IMR-90 (cell line): ENCODE measurements at regions not wholly inside any gene's neighbourhood (a gene's known extent, or its start where the extent isn't known, plus 50 kb on each side); places are given as distances from the start of the nearest gene placed in this dataset.
A peak's percentile ranks its signal among the peaks of the same experiment; 100 is the strongest.

Experiments
- ATAC-seq: fragments of 200-7000 bp; cut with Tn5 transposase; 2 replicates; pipeline ENCODE4 v1.9.1; 2020; ENCODE audit warnings: low read depth, mild to moderate bottlenecking, moderate library complexity
- BruUV-seq: library from RNA; stranded (reverse); fragments of 400-500 nt; replicated peaks from 2 replicates; lab custom pipeline; 2021; lab: Mats Ljungman, UMichigan
- CTCF ChIA-PET: fragments of 300-600 bp; formaldehyde crosslinking; extraction: SDS; loops from one replicate; lab custom pipeline; 2021; ENCODE audit warnings: antibody characterized with exemption; lab: Yijun Ruan, JAX
- POLR2A ChIA-PET: fragments of 300-600 bp; sonication (Branson Sonifier 250); formaldehyde crosslinking; loops from one replicate; lab custom pipeline; 2022; ENCODE audit warnings: antibody characterized with exemption; ENCODE audit not compliant: unreplicated experiment; lab: Charles Lee
- DNase-seq: peaks from one replicate; pipeline ENCODE4 v3.0.0; 2013
- H2AFZ ChIP-seq: replicated peaks from 2 replicates; pipeline ENCODE3; 2013; ENCODE audit warnings: low read length, mild to moderate bottlenecking; ENCODE audit not compliant: poor library complexity
- H2AK5ac ChIP-seq: 2 replicates; pipeline ENCODE4 v1.6.1; 2013; ENCODE audit warnings: low read depth, low read length, inconsistent platforms
- H2AK9ac ChIP-seq: replicated peaks from 2 replicates; pipeline ENCODE3; 2013; ENCODE audit warnings: mild to moderate bottlenecking, low read depth, low read length, moderate library complexity; ENCODE audit not compliant: poor library complexity
- H2BK120ac ChIP-seq: 2 replicates; pipeline ENCODE4 v1.6.1; 2013; ENCODE audit warnings: low read depth, low read length, inconsistent platforms
- H2BK15ac ChIP-seq: 3 replicates; pipeline ENCODE4 v1.6.1; 2013; ENCODE audit warnings: low read depth, low read length, inconsistent platforms
- H2BK20ac ChIP-seq: 2 replicates; pipeline ENCODE4 v1.6.1; 2013; ENCODE audit warnings: low read depth, mild to moderate bottlenecking, inconsistent platforms, low read length, moderate library complexity
- H2BK5ac ChIP-seq: 2 replicates; pipeline ENCODE4 v1.6.1; 2013; ENCODE audit warnings: mild to moderate bottlenecking, low read depth, low read length, inconsistent platforms; ENCODE audit not compliant: poor library complexity, severe bottlenecking
- H3K14ac ChIP-seq: replicated peaks from 2 replicates; pipeline ENCODE4 v1.6.1; 2013; ENCODE audit warnings: low read depth, low read length, inconsistent platforms
- H3K18ac ChIP-seq: 2 replicates; pipeline ENCODE4 v1.6.1; 2013; ENCODE audit warnings: low read depth, low read length, control low read depth
- H3K23ac ChIP-seq: 2 replicates; pipeline ENCODE4 v1.6.1; 2013; ENCODE audit warnings: low read depth, low read length, inconsistent platforms
- H3K27ac ChIP-seq: 2 replicates; pipeline ENCODE4 v1.5.1; 2013; ENCODE audit warnings: mild to moderate bottlenecking, control low read depth, low read length; ENCODE audit not compliant: insufficient read depth
- H3K27me3 ChIP-seq: 2 replicates; pipeline ENCODE4 v1.6.1; 2013; ENCODE audit warnings: low read length; ENCODE audit not compliant: control insufficient read depth, insufficient read depth
- H3K36me3 ChIP-seq: 2 replicates; pipeline ENCODE4 v1.6.1; 2013; ENCODE audit warnings: low read length, mixed read lengths; ENCODE audit not compliant: control insufficient read depth, insufficient read depth
- H3K4ac ChIP-seq: 2 replicates; pipeline ENCODE4 v1.6.1; 2013; ENCODE audit warnings: low read depth, low read length, inconsistent platforms
- H3K4me1 ChIP-seq: 2 replicates; pipeline ENCODE4 v1.6.1; 2013; ENCODE audit warnings: low read length, mixed read lengths; ENCODE audit not compliant: control insufficient read depth, insufficient read depth
- H3K4me2 ChIP-seq: 2 replicates; pipeline ENCODE4 v1.6.1; 2013; ENCODE audit warnings: low read depth, mild to moderate bottlenecking, control low read depth, low read length, moderate library complexity
- H3K4me3 ChIP-seq: 2 replicates; pipeline ENCODE4 v1.5.1; 2013; ENCODE audit warnings: low read depth, mild to moderate bottlenecking, control low read depth, low read length, moderate library complexity; ENCODE audit not compliant: insufficient read depth
- H3K56ac ChIP-seq: 2 replicates; pipeline ENCODE4 v1.6.1; 2013; ENCODE audit warnings: low read length, inconsistent platforms; ENCODE audit not compliant: insufficient read depth; ENCODE audit errors: extremely low read depth
- H3K79me1 ChIP-seq, 2 experiments: 2 replicates each; pipeline ENCODE4 v1.6.1; 2013; ENCODE audit warnings: low read length in 2 of 2, inconsistent platforms in 1 of 2, low read depth in 1 of 2
- H3K9ac ChIP-seq: 2 replicates; pipeline ENCODE4 v1.6.1; 2013; ENCODE audit warnings: low read depth, low read length, control low read depth
- H3K9me1 ChIP-seq: 2 replicates; pipeline ENCODE4 v1.6.1; 2013; ENCODE audit warnings: low read length, inconsistent platforms; ENCODE audit not compliant: insufficient read depth
- H3K9me3 ChIP-seq: 2 replicates; pipeline ENCODE4 v1.6.1; 2013; ENCODE audit warnings: low read length; ENCODE audit not compliant: control insufficient read depth, insufficient read depth
- H4K20me1 ChIP-seq: 2 replicates; pipeline ENCODE4 v1.6.1; 2013; ENCODE audit warnings: low read length, inconsistent platforms; ENCODE audit not compliant: insufficient read depth
- H4K5ac ChIP-seq: 2 replicates; pipeline ENCODE4 v1.6.1; 2013; ENCODE audit warnings: mild to moderate bottlenecking, low read depth, low read length, control low read depth
- H4K8ac ChIP-seq, 2 experiments: 2 replicates each; pipeline ENCODE4 v1.6.1; 2013; ENCODE audit warnings: low read depth in 2 of 2, low read length in 2 of 2, control low read depth in 1 of 2, inconsistent platforms in 1 of 2
- H4K91ac ChIP-seq: 2 replicates; pipeline ENCODE4 v1.6.1; 2013; ENCODE audit warnings: low read depth, low read length, inconsistent platforms; ENCODE audit not compliant: insufficient read depth
- CEBPB ChIP-seq: IDR thresholded peaks from 2 replicates; pipeline ENCODE4 v1.6.1; 2012; ENCODE audit warnings: low read depth, low read length, improper control_type of control experiment
- CHD1 ChIP-seq: IDR thresholded peaks from 2 replicates; pipeline ENCODE4 v1.6.1; 2012; ENCODE audit warnings: low read depth, low read length, improper control_type of control experiment
- MAFK ChIP-seq: IDR thresholded peaks from 2 replicates; pipeline ENCODE4 v1.6.1; 2012; ENCODE audit warnings: low read depth, low read length, improper control_type of control experiment
- RAD21 ChIP-seq: IDR thresholded peaks from 2 replicates; pipeline ENCODE4 v1.6.1; 2012; ENCODE audit warnings: low read length, improper control_type of control experiment
- RCOR1 ChIP-seq: IDR thresholded peaks from 2 replicates; pipeline ENCODE4 v1.6.1; 2012; ENCODE audit warnings: mild to moderate bottlenecking, low read length, improper control_type of control experiment; ENCODE audit not compliant: insufficient replicate concordance
- WGBS, 2 experiments: methylation state at CpG; one replicate each; pipeline versions ENCODE4 v1.1.5 to v1.1.7; 2013; ENCODE audit warnings: missing lambda C conversion rate in 2 of 2; ENCODE audit not compliant: insufficient read length in 1 of 2; ENCODE audit errors: extremely low coverage in 2 of 2; 5-methylcytosine and 5-hydroxymethylcytosine counted together
- dilution Hi-C: fragments of 300-500 bp; cut with HindIII; formaldehyde crosslinking; loops from one replicate; pipeline ENCODE4 v1.14.3; 2018; ENCODE audit warnings: low sequenced_read_pairs; ENCODE audit not compliant: unreplicated experiment
- in situ Hi-C: fragments of 300-500 bp; cut with MboI; formaldehyde crosslinking; loops from 3 replicates; pipeline ENCODE4 v1.14.3; 2019; ENCODE audit warnings: low sequenced_read_pairs, inconsistent platforms, mixed read lengths
- intact Hi-C: fragments of 100-400 bp; cut with micrococcal nuclease; formaldehyde crosslinking; loops from 2 replicates; pipeline ENCODE4 v1.10.0; 2022

DNA sequence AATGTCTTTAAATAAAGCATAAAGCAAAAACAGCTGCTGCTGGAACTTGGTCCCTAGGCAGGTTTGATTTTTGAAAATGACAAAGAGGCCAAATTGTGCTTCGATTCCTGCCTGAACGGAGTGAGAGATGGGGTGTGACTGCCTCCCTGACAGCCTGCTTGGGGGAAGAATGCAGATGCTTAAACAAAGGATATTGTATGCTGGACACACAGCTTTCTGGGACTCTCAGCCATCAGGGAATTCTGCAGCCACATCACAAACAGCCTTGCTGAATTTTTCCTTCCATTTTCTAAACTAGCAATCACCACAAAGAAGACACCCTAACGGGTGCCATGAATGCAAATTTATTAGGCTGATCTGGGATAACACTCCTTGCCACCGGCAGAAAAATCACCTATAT is 83.9 kb upstream of the CPEB2 start:
- H3K4me2 ChIP-seq, result no peak overlapping the region
- ATAC-seq (no peak), DNase-seq (no peak)
- H2BK120ac ChIP-seq, result no peak overlapping the region
- in situ Hi-C loops (no loop called here), intact Hi-C loops (loop anchor here (5.0 kb wide), 1 partner anchor 84 kb away; the partner anchor contains the start of gene CPEB2), dilution Hi-C loops (no loop called here)
- no peak overlapping the region for H4K91ac ChIP-seq
- H2BK5ac ChIP-seq, result no peak overlapping the region
- BruUV-seq, result no TSS peak
- no peaks in the 10 kb centered on the region for H3K79me1 ChIP-seq
- H3K23ac ChIP-seq, result no peak overlapping the region
- no peak overlapping the region for H3K27ac ChIP-seq
- no peak overlapping the region for H3K56ac ChIP-seq
- H3K14ac ChIP-seq, result no peak overlapping the region
- no peaks in the 10 kb centered on the region for H3K9me3 ChIP-seq
- H2BK20ac ChIP-seq, result no peak overlapping the region
- no peak overlapping the region for H3K18ac ChIP-seq
- no peak overlapping the region for H3K4me3 ChIP-seq
- no peak overlapping the region for H2AK9ac ChIP-seq
- TF ChIP-seq CHD1 (no peak), MAFK (no peak), CEBPB (no peak), RAD21 (no peak), RCOR1 (no peak)
- H4K20me1 ChIP-seq, result no peaks in the 10 kb centered on the region
- CTCF ChIA-PET, result interaction anchor here (0.5 kb wide), 1 partner anchor 60 kb away, joined by 4 read pairs; no protein-coding TSS in a partner anchor
- H4K5ac ChIP-seq, result no peak overlapping the region
- no peak overlapping the region for H3K9ac ChIP-seq
- no peak overlapping the region for H3K4ac ChIP-seq
- 20% methylated on average over 3 of the region's 4 CpGs; no CpG with 5 or more reads in 1 of the 2 experiments for WGBS, 2 experiments
- H4K8ac ChIP-seq, result no peak overlapping the region
- peak overlapping the region; percentile 34 for H2AFZ ChIP-seq
- peaks cover 8% of the 10 kb centered on the region; the same call in 1 of the 2 replicates for H3K9me1 ChIP-seq
- no peak overlapping the region for H2BK15ac ChIP-seq
- no peak overlapping the region for H2AK5ac ChIP-seq
- peaks cover 5% of the 10 kb centered on the region for H3K4me1 ChIP-seq
- POLR2A ChIA-PET, result interaction anchor here (0.6 kb wide), 1 partner anchor 52 kb away, joined by 3 read pairs; no protein-coding TSS in a partner anchor
- no peaks in the 10 kb centered on the region; the same call in 1 of the 2 replicates for H3K27me3 ChIP-seq
- H3K36me3 ChIP-seq, result no peaks in the 10 kb centered on the region
